ENCODE measurements at regions not wholly inside any gene's neighbourhood (a gene's known extent, or its start where the extent isn't known, plus 50 kb on each side); places are given as distances from the start of the nearest gene placed in this dataset.

GRCh38 chr6:104614394-104614793 is 245.3 kb downstream of the HACE1 start:
- no peak for DNase-seq

- DNase-seq = no peak
Measured at GRCh38 chr6:104613416-104614001, 246.2 kb downstream of the HACE1 start.

- no peak for DNase-seq
Measured at GRCh38 chr6:104612541-104612940, 247.2 kb downstream of the HACE1 start.

GRCh38 chr6:104608101-104608500 is 251.6 kb downstream of the HACE1 start:
- DNase-seq = no peak

- DNase-seq = no peak
Measured at GRCh38 chr6:104607501-104607900, 252.2 kb downstream of the HACE1 start.

GRCh38 chr6:104606361-104606760 is 253.4 kb downstream of the HACE1 start:
- DNase-seq = no peak

GRCh38 chr6:104604685-104605084 is 255.0 kb downstream of the HACE1 start:
- DNase-seq = no peak

GRCh38 chr6:104603108-104603745 is 256.5 kb downstream of the HACE1 start:
- no peak for DNase-seq

GRCh38 chr6:104601721-104602120 is 258.0 kb downstream of the HACE1 start:
- no peak for DNase-seq

GRCh38 chr6:104601131-104601651 is 258.5 kb downstream of the HACE1 start:
- DNase-seq = no peak

- DNase-seq = no peak
Measured at GRCh38 chr6:104600639-104600931, 259.1 kb downstream of the HACE1 start.

- DNase-seq = no peak
Measured at GRCh38 chr6:104599821-104600638, 259.7 kb downstream of the HACE1 start.

GRCh38 chr6:104597541-104598050 is 262.1 kb downstream of the HACE1 start:
- no peak for DNase-seq

GRCh38 chr6:104596091-104596490 is 263.6 kb downstream of the HACE1 start:
- DNase-seq = no peak

- no peak for DNase-seq
Measured at GRCh38 chr6:104595311-104595820, 264.4 kb downstream of the HACE1 start.

GRCh38 chr6:104591573-104592334 is 268.0 kb downstream of the HACE1 start:
- no peak for DNase-seq

- no peak for DNase-seq
Measured at GRCh38 chr6:104589940-104590339, 269.8 kb downstream of the HACE1 start.

GRCh38 chr6:104585646-104586045 is 274.1 kb downstream of the HACE1 start:
- DNase-seq = no peak

GRCh38 chr6:104580452-104580851 is 279.3 kb downstream of the HACE1 start:
- no peak for DNase-seq

- no peak for DNase-seq
Measured at GRCh38 chr6:104579310-104579863, 280.3 kb downstream of the HACE1 start.

GRCh38 chr6:104575536-104575935 is 284.2 kb downstream of the HACE1 start:
- no peak for DNase-seq

- DNase-seq = no peak
Measured at GRCh38 chr6:104574135-104574750, 285.5 kb downstream of the HACE1 start.

All from CD4-positive, alpha-beta T cell treated with Interferon alpha-2 for 1 hour (primary cell).